ENCODE measurements at regions not wholly inside any gene's neighbourhood (a gene's known extent, or its start where the extent isn't known, plus 50 kb on each side); places are given as distances from the start of the nearest gene placed in this dataset.
"Not testable (repeated sequence)": the region's sequence is repeated elsewhere in the genome, so short reads cannot be mapped to it uniquely, and the experiment has no call there.

DNA sequence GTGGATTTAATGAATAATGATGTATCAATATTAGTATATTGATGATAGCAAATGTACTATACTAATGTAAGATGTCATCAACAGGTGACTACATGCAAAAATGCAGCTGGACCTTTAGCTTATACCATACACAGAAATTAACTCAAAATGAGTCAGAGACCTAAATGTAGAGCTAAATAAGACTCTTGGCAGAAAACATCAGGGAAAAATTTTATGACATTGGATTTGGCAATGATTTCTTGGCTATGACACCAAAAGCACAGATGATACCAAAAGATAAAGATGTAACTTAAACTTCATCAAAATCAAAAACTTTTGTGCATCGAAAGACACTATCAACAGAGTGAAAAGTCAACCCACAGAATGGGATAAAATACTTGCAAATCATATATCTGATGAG is 64.0 kb upstream of the CCL21 start:
- H3K36me3 Mint-ChIP-seq (ENCODE audit: low read depth): no peaks in the 10 kb centered on the region
- H3K4me3 Mint-ChIP-seq: no peak overlapping the region
- peaks cover 11% of the 10 kb centered on the region for H3K27me3 Mint-ChIP-seq
- H3K4me1 Mint-ChIP-seq: no peaks in the 10 kb centered on the region
- H3K27ac Mint-ChIP-seq: no peak overlapping the region
- no peak for DNase-seq
- CTCF ChIA-PET: interaction anchor here (1.2 kb wide), 1 partner anchor 13 kb away, joined by 4 read pairs; no protein-coding TSS in a partner anchor
- H3K9me3 Mint-ChIP-seq: no peaks in the 10 kb centered on the region
- POLR2A ChIA-PET: no interaction called here

DNA sequence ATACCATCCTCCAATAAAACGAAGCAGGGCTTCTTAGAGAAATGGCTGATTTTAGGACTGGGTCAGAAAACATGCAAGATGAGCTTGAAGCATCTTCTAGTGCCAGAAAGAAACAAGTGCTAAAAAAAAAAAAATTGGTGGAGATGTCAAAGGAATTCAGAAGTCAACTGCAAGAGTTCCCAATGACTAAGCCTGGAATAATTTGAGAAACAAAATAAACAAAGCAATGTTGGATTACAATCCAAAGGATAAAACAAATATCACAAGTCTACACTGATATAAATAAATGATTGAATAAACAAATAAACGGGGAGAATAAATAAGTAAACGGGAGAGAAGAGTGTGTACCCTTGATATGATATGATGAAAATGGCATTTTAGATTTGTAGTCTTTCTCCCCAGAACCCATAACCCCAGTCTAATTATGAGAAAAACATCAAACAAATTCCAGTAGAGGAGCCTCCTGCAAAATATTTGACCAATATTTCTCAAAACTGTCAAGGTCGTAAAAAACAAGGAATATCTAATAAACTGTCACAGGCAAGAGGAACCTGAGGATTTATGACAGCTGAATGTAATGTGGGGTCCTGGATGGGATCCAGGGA is 63.5 kb upstream of the CCL21 start:
- Mint-ChIP-seq H3K27me3 (peaks cover 11% of the 10 kb centered on the region), H3K4me3 (no peak overlapping the region), H3K27ac (no peak overlapping the region), H3K4me1 (peaks cover 2% of the 10 kb centered on the region), H3K36me3 (ENCODE audit: low read depth) (no peaks in the 10 kb centered on the region), H3K9me3 (no peaks in the 10 kb centered on the region)
- no peak for DNase-seq
- ChIA-PET POLR2A (no interaction called here), CTCF (interaction anchor here (0.6 to 1.2 kb wide), 2 partner anchors 13 to 211 kb away, joined by 3 to 4 read pairs; no protein-coding TSS in a partner anchor)

DNA sequence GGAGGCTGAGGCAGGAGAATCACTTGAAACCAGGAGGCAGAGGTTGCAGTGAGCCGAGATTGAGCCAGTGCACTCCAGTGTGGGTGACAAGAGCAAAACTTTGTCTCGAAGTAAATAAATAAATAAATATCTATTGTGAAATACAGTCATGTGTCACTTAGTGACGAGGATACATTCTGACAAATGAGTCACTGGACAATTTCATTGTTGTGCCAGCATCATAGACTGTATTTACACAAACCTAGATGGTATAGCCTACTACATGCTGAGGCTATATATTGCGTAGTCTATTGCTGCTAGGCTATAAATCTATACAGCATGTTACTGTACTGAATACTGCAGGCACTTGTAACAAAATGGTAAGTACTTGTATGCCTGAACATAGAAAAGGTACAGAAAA is 61.1 kb upstream of the CCL21 start:
- Mint-ChIP-seq H3K4me3 (no peak overlapping the region), H3K27me3 (peaks cover 15% of the 10 kb centered on the region), H3K36me3 (ENCODE audit: low read depth) (no peaks in the 10 kb centered on the region), H3K4me1 (peaks cover 2% of the 10 kb centered on the region), H3K9me3 (no peaks in the 10 kb centered on the region), H3K27ac (no peak overlapping the region)
- ChIA-PET POLR2A (no interaction called here), CTCF (no interaction called here)
- no peak for DNase-seq

DNA sequence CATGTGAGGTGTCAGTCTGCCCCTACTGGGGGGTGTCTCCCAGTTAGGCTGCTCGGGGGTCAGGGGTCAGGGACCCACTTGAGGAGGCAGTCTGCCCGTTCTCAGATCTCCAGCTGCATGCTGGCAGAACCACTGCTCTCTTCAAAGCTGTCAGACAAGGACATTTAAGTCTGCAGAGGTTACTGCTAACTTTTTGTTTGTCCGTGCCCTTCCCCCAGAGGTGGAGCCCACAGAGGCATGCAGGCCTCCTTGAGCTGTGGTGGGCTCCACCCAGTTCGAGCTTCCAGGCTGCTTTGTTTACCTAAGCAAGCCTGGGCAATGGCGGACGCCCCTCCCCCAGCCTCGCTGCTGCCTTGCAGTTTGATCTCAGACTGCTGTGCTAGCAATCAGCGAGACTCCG is 57.2 kb upstream of the CCL21 start:
- H3K27ac Mint-ChIP-seq; POLR2A ChIA-PET; H3K4me3 Mint-ChIP-seq; CTCF ChIA-PET; H3K9me3 Mint-ChIP-seq; H3K36me3 Mint-ChIP-seq (ENCODE audit: low read depth); H3K4me1 Mint-ChIP-seq; DNase-seq: not testable (repeated sequence)
- H3K27me3 Mint-ChIP-seq: peaks cover 18% of the 10 kb centered on the region

DNA sequence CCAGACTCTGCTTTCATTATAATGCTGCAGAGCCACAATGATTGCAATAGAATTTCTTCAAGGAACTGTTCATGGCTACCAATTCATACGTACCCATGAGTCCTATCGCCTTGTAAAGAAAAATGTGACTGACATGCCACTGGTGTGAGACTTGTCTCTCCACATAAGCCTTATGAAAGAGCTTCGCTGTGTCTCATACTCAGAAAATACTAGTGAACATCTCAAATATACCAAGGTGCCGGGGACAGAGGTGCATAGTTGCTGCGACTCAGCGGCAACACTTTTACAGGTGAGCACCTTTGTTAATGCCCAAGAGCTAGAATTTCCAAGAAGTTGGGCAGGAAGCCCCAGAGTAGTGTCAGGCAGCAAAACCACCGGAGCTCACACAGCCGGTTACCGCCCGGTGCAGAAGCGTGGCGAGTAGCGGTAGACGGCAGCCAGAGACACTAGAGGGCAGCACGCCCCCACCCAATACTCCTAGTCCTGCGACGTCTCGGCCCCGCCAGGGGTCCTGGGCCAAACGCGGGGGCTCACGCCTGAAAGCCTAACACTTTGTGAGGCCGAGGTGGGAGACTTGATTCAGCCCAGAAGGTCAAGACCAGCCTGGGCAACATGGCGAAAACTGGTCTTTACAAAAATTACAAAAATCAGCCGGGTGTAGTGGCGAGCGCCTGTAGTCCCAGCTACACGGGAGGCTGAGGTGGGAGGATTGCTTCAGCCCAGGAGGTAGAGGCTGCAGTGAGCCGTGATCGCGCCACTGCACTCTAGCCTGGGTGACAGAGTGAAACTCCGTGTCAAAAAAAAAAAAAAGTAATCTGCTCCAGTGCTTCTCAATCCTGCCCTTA is 50.5 kb upstream of the CCL21 start:
- H3K27me3 Mint-ChIP-seq: peaks cover 14% of the 10 kb centered on the region
- H3K36me3 Mint-ChIP-seq (ENCODE audit: low read depth); POLR2A ChIA-PET; H3K4me3 Mint-ChIP-seq; H3K9me3 Mint-ChIP-seq; H3K27ac Mint-ChIP-seq; H3K4me1 Mint-ChIP-seq: not testable (repeated sequence)
- CTCF ChIA-PET: interaction anchor here (0.5 to 1.7 kb wide), 18 partner anchors 9 to 1644 kb away, joined by 3 to 6 read pairs (median 4); no protein-coding TSS in a partner anchor
- peak; percentile 48 for DNase-seq
